Activated naive CD4-positive, alpha-beta T cell treated with anti-CD3 and anti-CD28 coated beads, Interleukin-2, amount 10 ng/mL, durations not matched to agents 7 days and 5 days (primary cell): ENCODE measurements at regions not wholly inside any gene's neighbourhood (a gene's known extent, or its start where the extent isn't known, plus 50 kb on each side); places are given as distances from the start of the nearest gene placed in this dataset.

ENCODE experiments used
- CTCF ChIA-PET: fragments of 350-600 bp; sonication (Branson Sonifier 250); formaldehyde crosslinking; loops from one replicate; lab custom pipeline; 2021; ENCODE audit warnings: antibody characterized with exemption; lab: Charles Lee
- DNase-seq: peaks from one replicate; pipeline ENCODE4 v3.0.0-alpha.2; 2020
- H3K27ac Mint-ChIP-seq: one replicate; pipeline ENCODE4 v1.8.0; 2021; ENCODE audit warnings: mild to moderate bottlenecking, moderate library complexity, mixed read lengths
- H3K27me3 Mint-ChIP-seq: one replicate; pipeline ENCODE4 v1.8.0; 2021; ENCODE audit warnings: mild to moderate bottlenecking, mixed read lengths
- H3K36me3 Mint-ChIP-seq: one replicate; pipeline ENCODE4 v1.8.0; 2021; ENCODE audit warnings: mixed read lengths
- H3K4me1 Mint-ChIP-seq: one replicate; pipeline ENCODE4 v1.8.0; 2021; ENCODE audit warnings: mixed read lengths
- H3K4me3 Mint-ChIP-seq: one replicate; pipeline ENCODE4 v1.8.0; 2021; ENCODE audit warnings: mild to moderate bottlenecking, moderate library complexity, mixed read lengths
- H3K9me3 Mint-ChIP-seq: one replicate; pipeline ENCODE4 v1.8.0; 2021; ENCODE audit warnings: mixed read lengths

GRCh38 chr10:120684226-120684625 lies 166.9 kb upstream of the WDR11 start:
- no peaks in the 10 kb centered on the region for H3K9me3 Mint-ChIP-seq
- no peaks in the 10 kb centered on the region for H3K4me1 Mint-ChIP-seq
- no peaks in the 10 kb centered on the region for H3K36me3 Mint-ChIP-seq
- H3K27me3 Mint-ChIP-seq = no peaks in the 10 kb centered on the region
- H3K27ac Mint-ChIP-seq = no peak overlapping the region
- H3K4me3 Mint-ChIP-seq = no peak overlapping the region
- DNase-seq = no peak
- CTCF ChIA-PET = no interaction called here

GRCh38 chr10:120685136-120685535 lies 166.0 kb upstream of the WDR11 start:
- Mint-ChIP-seq H3K4me3 (no peak overlapping the region), H3K27me3 (no peaks in the 10 kb centered on the region), H3K27ac (no peak overlapping the region), H3K36me3 (no peaks in the 10 kb centered on the region), H3K9me3 (no peaks in the 10 kb centered on the region), H3K4me1 (no peaks in the 10 kb centered on the region)
- CTCF ChIA-PET = no interaction called here
- DNase-seq = no peak

- no peaks in the 10 kb centered on the region for H3K9me3 Mint-ChIP-seq
- H3K27ac Mint-ChIP-seq = no peak overlapping the region
- no peaks in the 10 kb centered on the region for H3K36me3 Mint-ChIP-seq
- peaks cover 3% of the 10 kb centered on the region for H3K4me1 Mint-ChIP-seq
- no peaks in the 10 kb centered on the region for H3K27me3 Mint-ChIP-seq
- no peak overlapping the region for H3K4me3 Mint-ChIP-seq
- CTCF ChIA-PET = no interaction called here
- no peak for DNase-seq
Observed at GRCh38 chr10:120688928-120689327, 162.2 kb upstream of the WDR11 start.

DNA sequence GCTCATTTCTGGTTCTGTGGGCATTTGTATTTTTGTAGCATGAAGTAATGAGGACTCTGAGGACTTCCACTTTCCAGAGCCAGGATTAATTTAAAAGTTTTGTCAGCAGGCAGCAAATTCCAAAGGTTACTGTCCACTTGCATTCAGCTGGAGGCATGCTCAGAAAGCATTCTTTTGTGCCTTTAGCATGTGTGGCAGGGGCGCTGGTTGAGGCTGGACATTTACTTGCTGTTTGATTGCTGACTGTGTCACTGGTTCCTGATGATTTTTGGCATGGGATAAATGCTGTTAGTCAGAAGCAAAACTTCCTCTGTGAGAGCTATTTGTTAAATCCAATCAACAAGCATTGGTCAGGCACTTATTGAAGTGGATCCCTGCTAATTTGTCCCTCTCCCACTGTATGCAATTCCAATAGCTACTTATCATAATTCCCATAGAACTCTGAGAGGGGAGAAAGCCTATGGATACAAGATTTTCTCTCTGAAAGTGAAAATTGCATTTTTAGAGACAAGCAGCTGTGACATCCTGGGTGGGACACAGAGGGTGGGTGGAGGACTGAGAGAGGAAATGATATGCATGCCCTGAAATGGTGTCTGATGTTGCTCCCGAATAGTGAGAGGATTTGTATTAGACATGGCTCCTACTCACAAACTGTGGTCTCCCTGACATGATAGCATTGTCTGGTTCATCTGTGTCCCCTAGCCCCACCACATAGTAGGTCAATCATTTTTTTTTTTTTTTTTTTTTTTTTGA lies 161.2 kb upstream of the WDR11 start:
- Mint-ChIP-seq H3K4me1 (peaks cover 3% of the 10 kb centered on the region), H3K27ac (no peak overlapping the region), H3K27me3 (no peaks in the 10 kb centered on the region), H3K36me3 (no peaks in the 10 kb centered on the region), H3K9me3 (peaks cover 1% of the 10 kb centered on the region), H3K4me3 (no peak overlapping the region)
- no peak for DNase-seq
- CTCF ChIA-PET = no interaction called here

GRCh38 chr10:120691625-120692024 lies 159.5 kb upstream of the WDR11 start:
- Mint-ChIP-seq H3K4me1 (peaks cover 3% of the 10 kb centered on the region), H3K4me3 (no peak overlapping the region), H3K27me3 (no peaks in the 10 kb centered on the region), H3K36me3 (no peaks in the 10 kb centered on the region), H3K27ac (no peak overlapping the region), H3K9me3 (peaks cover 1% of the 10 kb centered on the region)
- DNase-seq = no peak
- CTCF ChIA-PET = no interaction called here

GRCh38 chr10:120700426-120700825 lies 150.7 kb upstream of the WDR11 start:
- no peaks in the 10 kb centered on the region for H3K4me1 Mint-ChIP-seq
- no peak for DNase-seq
- CTCF ChIA-PET = no interaction called here
- peaks cover 10% of the 10 kb centered on the region for H3K9me3 Mint-ChIP-seq
- H3K36me3 Mint-ChIP-seq = no peaks in the 10 kb centered on the region
- H3K27ac Mint-ChIP-seq = no peak overlapping the region
- no peaks in the 10 kb centered on the region for H3K27me3 Mint-ChIP-seq
- no peak overlapping the region for H3K4me3 Mint-ChIP-seq

GRCh38 chr10:120701381-120701780 lies 149.8 kb upstream of the WDR11 start:
- Mint-ChIP-seq H3K9me3 (peaks cover 10% of the 10 kb centered on the region), H3K4me1 (no peaks in the 10 kb centered on the region), H3K4me3 (no peak overlapping the region), H3K27me3 (no peaks in the 10 kb centered on the region), H3K36me3 (no peaks in the 10 kb centered on the region), H3K27ac (no peak overlapping the region)
- DNase-seq = no peak
- CTCF ChIA-PET = no interaction called here

GRCh38 chr10:120702032-120702431 lies 149.1 kb upstream of the WDR11 start:
- peaks cover 10% of the 10 kb centered on the region for H3K9me3 Mint-ChIP-seq
- H3K4me1 Mint-ChIP-seq = no peaks in the 10 kb centered on the region
- no peaks in the 10 kb centered on the region for H3K27me3 Mint-ChIP-seq
- no peak overlapping the region for H3K4me3 Mint-ChIP-seq
- DNase-seq = no peak
- CTCF ChIA-PET = no interaction called here
- no peaks in the 10 kb centered on the region for H3K36me3 Mint-ChIP-seq
- H3K27ac Mint-ChIP-seq = no peak overlapping the region

GRCh38 chr10:120705309-120705708 lies 145.9 kb upstream of the WDR11 start:
- Mint-ChIP-seq H3K36me3 (no peaks in the 10 kb centered on the region), H3K27me3 (no peaks in the 10 kb centered on the region), H3K4me1 (no peaks in the 10 kb centered on the region), H3K27ac (no peak overlapping the region), H3K4me3 (no peak overlapping the region), H3K9me3 (no peaks in the 10 kb centered on the region)
- DNase-seq = no peak
- CTCF ChIA-PET = no interaction called here

DNA sequence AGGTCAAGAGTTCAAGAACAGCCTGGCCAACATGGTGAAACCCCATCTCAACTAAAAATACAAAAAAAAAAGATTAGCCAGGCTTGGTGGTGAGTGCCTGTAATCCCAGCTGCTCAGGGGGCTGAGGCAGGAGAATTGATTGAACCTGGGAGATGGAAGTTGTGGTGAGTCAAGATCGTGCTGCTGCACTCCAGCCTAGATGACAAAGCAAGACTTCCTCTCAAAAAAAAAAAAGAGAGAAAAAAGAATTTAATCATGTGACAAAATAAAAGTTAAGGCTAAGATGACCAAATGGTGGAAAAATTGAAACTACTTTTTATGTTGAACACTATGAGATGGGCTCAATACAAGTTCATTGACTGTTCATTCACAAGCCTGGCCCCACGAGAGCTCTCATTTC lies 141.1 kb upstream of the WDR11 start:
- no peaks in the 10 kb centered on the region for H3K36me3 Mint-ChIP-seq
- no peak overlapping the region for H3K4me3 Mint-ChIP-seq
- H3K27me3 Mint-ChIP-seq = no peaks in the 10 kb centered on the region
- H3K4me1 Mint-ChIP-seq = no peaks in the 10 kb centered on the region
- H3K9me3 Mint-ChIP-seq = no peaks in the 10 kb centered on the region
- no peak overlapping the region for H3K27ac Mint-ChIP-seq
- DNase-seq = no peak
- CTCF ChIA-PET = no interaction called here

DNA sequence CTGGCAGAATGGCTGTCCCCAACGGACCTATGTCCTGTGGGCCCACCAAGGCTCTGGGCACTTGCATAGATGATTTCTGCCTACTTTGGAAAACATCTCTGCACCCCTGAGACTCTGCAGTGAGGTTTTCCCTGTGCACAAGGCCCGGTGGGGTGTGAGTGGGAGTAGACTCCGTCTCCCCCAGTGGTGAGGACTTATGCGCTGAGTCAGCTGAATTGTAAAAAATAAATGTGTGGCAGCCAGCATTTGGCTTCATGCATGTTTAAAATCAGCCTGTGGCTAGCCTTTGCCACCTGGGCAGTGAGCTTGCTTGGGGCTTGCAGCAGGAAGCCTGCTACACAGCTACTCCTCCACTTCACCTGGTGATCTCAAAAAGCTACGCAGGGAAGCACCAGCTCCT lies 139.3 kb upstream of the WDR11 start:
- CTCF ChIA-PET = interaction anchor here (1.0 kb wide), 1 partner anchor 23 kb away, joined by 4 read pairs; no protein-coding TSS in a partner anchor
- Mint-ChIP-seq H3K9me3 (no peaks in the 10 kb centered on the region), H3K4me1 (no peaks in the 10 kb centered on the region), H3K4me3 (no peak overlapping the region), H3K27me3 (no peaks in the 10 kb centered on the region), H3K27ac (no peak overlapping the region), H3K36me3 (no peaks in the 10 kb centered on the region)
- no peak for DNase-seq

GRCh38 chr10:120713573-120714205 lies 137.5 kb upstream of the WDR11 start:
- DNase-seq = no peak
- Mint-ChIP-seq H3K4me1 (no peaks in the 10 kb centered on the region), H3K27ac (no peak overlapping the region), H3K4me3 (no peak overlapping the region), H3K36me3 (no peaks in the 10 kb centered on the region), H3K9me3 (peaks cover 2% of the 10 kb centered on the region), H3K27me3 (no peaks in the 10 kb centered on the region)
- CTCF ChIA-PET = no interaction called here

DNA sequence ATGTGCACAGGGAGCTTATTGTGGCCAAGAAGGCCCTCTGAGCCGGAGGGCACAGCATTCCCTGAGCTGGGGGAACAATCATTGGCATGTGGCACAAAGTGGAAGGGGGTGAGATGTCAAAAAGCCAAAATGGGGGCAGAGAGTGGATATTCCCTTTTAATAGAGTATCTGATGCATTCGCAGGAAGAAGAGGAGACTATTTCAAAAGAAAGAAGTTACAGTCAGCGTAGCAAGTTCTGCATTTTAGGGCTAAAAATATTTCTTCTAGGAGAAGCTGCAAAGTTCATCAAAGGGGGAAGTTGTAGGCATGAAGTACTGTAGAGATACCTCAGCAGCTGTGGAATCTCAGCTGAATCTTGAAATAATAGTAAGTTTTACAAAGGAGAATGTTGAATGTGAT lies 136.0 kb upstream of the WDR11 start:
- Mint-ChIP-seq H3K4me1 (no peaks in the 10 kb centered on the region), H3K9me3 (peaks cover 2% of the 10 kb centered on the region), H3K36me3 (no peaks in the 10 kb centered on the region), H3K27me3 (no peaks in the 10 kb centered on the region), H3K27ac (no peak overlapping the region), H3K4me3 (no peak overlapping the region)
- CTCF ChIA-PET = no interaction called here
- DNase-seq = no peak

DNA sequence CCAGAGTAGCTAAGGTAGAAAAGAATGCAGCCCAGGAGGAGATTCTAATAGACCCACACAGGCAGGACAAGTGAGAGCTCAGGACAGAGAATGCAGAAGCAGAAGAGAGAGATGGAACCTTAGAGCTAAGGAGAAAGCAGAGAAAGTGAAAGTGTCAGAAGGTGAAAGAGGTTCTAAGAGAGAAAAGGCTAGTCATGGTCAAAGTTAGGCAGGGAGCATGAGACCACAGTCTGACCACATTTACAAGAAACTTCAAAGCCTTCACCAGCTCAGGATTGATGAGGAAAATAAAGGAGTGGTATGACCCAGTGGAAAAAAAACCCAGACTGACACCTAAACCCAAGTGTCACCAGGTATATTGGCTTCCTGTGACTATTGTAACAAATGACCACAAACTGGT lies 131.8 kb upstream of the WDR11 start:
- DNase-seq = no peak
- H3K27ac Mint-ChIP-seq = no peak overlapping the region
- CTCF ChIA-PET = no interaction called here
- H3K4me3 Mint-ChIP-seq = no peak overlapping the region
- no peaks in the 10 kb centered on the region for H3K36me3 Mint-ChIP-seq
- H3K9me3 Mint-ChIP-seq = peaks cover 2% of the 10 kb centered on the region
- H3K4me1 Mint-ChIP-seq = no peaks in the 10 kb centered on the region
- no peaks in the 10 kb centered on the region for H3K27me3 Mint-ChIP-seq

GRCh38 chr10:120727001-120727400 lies 124.2 kb upstream of the WDR11 start:
- H3K4me3 Mint-ChIP-seq = no peak overlapping the region
- H3K36me3 Mint-ChIP-seq = no peaks in the 10 kb centered on the region
- CTCF ChIA-PET = no interaction called here
- no peak overlapping the region for H3K27ac Mint-ChIP-seq
- DNase-seq = no peak
- no peaks in the 10 kb centered on the region for H3K27me3 Mint-ChIP-seq
- H3K4me1 Mint-ChIP-seq = no peaks in the 10 kb centered on the region
- H3K9me3 Mint-ChIP-seq = no peaks in the 10 kb centered on the region
